ENCODE measurements at regions not wholly inside any gene's neighbourhood (a gene's known extent, or its start where the extent isn't known, plus 50 kb on each side); places are given as distances from the start of the nearest gene placed in this dataset.

- TF ChIP-seq CTCF (IDR thresholded peaks at IDR 0.05) = no peak
- ChIA-PET CTCF (no interaction called here), POLR2A (no interaction called here)
- intact Hi-C loops (cut with micrococcal nuclease) = no loop called here
- no peaks in the 10 kb centered on the region for H3K4me1 Mint-ChIP-seq
- no peak overlapping the region for H3K4me3 Mint-ChIP-seq
- no peaks in the 10 kb centered on the region for H3K27me3 Mint-ChIP-seq
- H3K36me3 Mint-ChIP-seq (ENCODE audit: low read depth) = no peaks in the 10 kb centered on the region
- ATAC-seq (ENCODE audit: low read depth) (no peak), DNase-seq (no peak)
- H3K27ac Mint-ChIP-seq = no peak overlapping the region
- H3K9me3 Mint-ChIP-seq = no peaks in the 10 kb centered on the region
Measured at GRCh38 chr10:107546284-107546683, 381.8 kb upstream of the SORCS1 start.

DNA sequence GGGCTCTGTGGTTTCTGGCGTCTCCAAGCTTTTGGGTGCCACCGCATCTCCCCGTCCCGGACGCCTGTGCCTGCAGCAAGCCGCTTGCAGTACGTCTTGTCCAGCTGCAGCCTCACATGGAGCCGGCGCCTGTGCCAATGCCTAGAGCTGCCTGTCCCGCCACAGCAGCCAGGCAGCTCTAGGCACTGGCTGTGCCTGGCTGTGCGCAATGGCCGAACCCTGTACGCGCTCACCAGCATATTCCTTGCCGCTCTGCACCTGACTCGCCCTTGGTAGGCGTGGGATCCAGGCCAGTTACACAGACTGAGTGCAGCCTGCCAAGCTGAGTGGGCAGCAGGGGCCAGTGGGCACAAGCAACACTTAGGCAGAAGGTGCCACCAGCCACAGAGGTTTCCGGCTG, 381.2 kb upstream of the SORCS1 start:
- no peak for DNase-seq
- no peaks in the 10 kb centered on the region for H3K9me3 Mint-ChIP-seq
- ChIA-PET POLR2A (no interaction called here), CTCF (no interaction called here)
- H3K4me3 Mint-ChIP-seq = no peak overlapping the region
- TF ChIP-seq CTCF (IDR thresholded peaks at IDR 0.05) = no peak
- no peaks in the 10 kb centered on the region for H3K4me1 Mint-ChIP-seq
- no peak overlapping the region for H3K27ac Mint-ChIP-seq
- no peak for ATAC-seq (ENCODE audit: low read depth)
- no peaks in the 10 kb centered on the region for H3K36me3 Mint-ChIP-seq (ENCODE audit: low read depth)
- intact Hi-C loops (cut with micrococcal nuclease) = no loop called here
- no peaks in the 10 kb centered on the region for H3K27me3 Mint-ChIP-seq

DNA sequence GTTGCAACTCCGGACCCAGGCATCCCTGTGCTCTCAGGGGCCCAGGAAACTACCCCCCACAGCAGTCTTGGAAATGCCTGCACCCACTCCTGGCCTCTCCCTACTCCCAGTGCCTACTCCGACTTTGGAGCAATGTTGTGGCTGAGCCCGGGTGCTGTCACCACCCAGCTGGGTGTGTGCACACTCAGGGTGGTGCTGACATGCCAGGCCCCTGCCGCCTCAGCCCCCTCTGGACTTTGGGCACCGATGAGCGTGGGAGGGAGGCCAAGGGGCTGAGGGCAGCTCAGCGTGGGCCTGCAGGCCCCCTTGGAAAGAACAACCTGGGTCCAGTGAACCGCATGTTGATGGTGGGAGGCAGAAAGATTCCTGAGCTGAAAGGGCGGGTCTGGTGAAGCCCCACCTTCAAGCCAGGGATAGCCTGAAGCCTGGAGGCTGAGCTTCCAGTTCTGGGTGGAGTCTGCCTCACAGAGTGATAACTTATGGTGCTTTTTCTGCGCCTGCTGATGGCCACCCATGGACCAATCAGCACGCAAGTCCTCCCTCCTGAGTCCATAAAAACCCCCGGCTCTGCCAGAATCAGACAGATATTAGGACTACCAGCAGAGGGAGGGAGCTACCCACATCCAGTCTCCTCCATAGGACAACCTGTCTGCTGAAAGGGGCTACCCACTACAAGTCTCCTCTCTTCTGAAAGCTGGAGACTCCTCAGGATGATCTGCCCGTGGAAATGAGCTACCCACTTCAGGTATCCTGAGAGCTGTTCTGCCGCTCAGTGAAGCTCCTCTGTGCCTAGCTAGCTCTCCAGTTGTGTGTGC, 380.4 kb upstream of the SORCS1 start:
- ATAC-seq (ENCODE audit: low read depth) (no peak), DNase-seq (no peak)
- no peaks in the 10 kb centered on the region for H3K36me3 Mint-ChIP-seq (ENCODE audit: low read depth)
- H3K4me1 Mint-ChIP-seq = no peaks in the 10 kb centered on the region
- no peak for TF ChIP-seq CTCF (IDR thresholded peaks at IDR 0.05)
- H3K27me3 Mint-ChIP-seq = no peaks in the 10 kb centered on the region
- H3K9me3 Mint-ChIP-seq = no peaks in the 10 kb centered on the region
- ChIA-PET POLR2A (no interaction called here), CTCF (no interaction called here)
- intact Hi-C loops (cut with micrococcal nuclease) = no loop called here
- no peak overlapping the region for H3K27ac Mint-ChIP-seq
- no peak overlapping the region for H3K4me3 Mint-ChIP-seq

GRCh38 chr10:107542607-107543006, 378.1 kb upstream of the SORCS1 start:
- ChIA-PET CTCF (no interaction called here), POLR2A (no interaction called here)
- intact Hi-C loops (cut with micrococcal nuclease) = no loop called here
- no peak for ATAC-seq (ENCODE audit: low read depth)
- no peaks in the 10 kb centered on the region for H3K4me1 Mint-ChIP-seq
- no peak overlapping the region for H3K27ac Mint-ChIP-seq
- no peaks in the 10 kb centered on the region for H3K27me3 Mint-ChIP-seq
- no peak overlapping the region for H3K4me3 Mint-ChIP-seq
- TF ChIP-seq CTCF (IDR thresholded peaks at IDR 0.05) = no peak
- H3K36me3 Mint-ChIP-seq (ENCODE audit: low read depth) = no peaks in the 10 kb centered on the region
- no peak for DNase-seq
- H3K9me3 Mint-ChIP-seq = peaks cover 5% of the 10 kb centered on the region

DNA sequence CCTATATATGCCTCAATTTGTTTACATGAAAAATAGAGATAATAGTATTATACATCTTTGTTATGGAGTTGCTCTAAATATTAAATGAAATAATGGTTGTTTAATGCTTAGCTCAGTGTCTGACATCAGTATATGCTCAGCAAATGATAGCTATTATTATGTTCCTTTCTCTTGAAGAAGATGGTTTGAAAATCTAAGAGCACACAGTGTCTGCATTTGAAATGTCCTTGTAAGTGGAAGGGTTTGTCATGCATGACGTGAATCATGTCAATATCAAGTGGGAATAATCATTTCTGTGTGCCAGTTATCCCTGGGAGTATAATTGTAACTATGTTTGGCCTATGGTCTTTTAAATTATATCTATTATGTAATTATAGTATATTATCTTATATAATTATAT, 377.5 kb upstream of the SORCS1 start:
- DNase-seq (no peak), ATAC-seq (ENCODE audit: low read depth) (no peak)
- Mint-ChIP-seq H3K9me3 (peaks cover 7% of the 10 kb centered on the region), H3K27me3 (no peaks in the 10 kb centered on the region), H3K27ac (no peak overlapping the region), H3K36me3 (ENCODE audit: low read depth) (no peaks in the 10 kb centered on the region), H3K4me1 (no peaks in the 10 kb centered on the region), H3K4me3 (no peak overlapping the region)
- ChIA-PET POLR2A (no interaction called here), CTCF (no interaction called here)
- TF ChIP-seq CTCF (IDR thresholded peaks at IDR 0.05) = no peak
- intact Hi-C loops (cut with micrococcal nuclease) = no loop called here
